HG03025 (cell line): ENCODE measurements at regions not wholly inside any gene's neighbourhood (a gene's known extent, or its start where the extent isn't known, plus 50 kb on each side); places are given as distances from the start of the nearest gene placed in this dataset.

Experiments
- ATAC-seq: cut with Tn5 transposase; IDR thresholded peaks from one replicate; pipeline ENCODE4 v1.9.1; 2021; ENCODE audit warnings: mild to moderate bottlenecking, moderate library complexity; ENCODE audit not compliant: unreplicated experiment, low FRiP score

- no peak for ATAC-seq
Observed at GRCh38 chr2:242020196-242021004, 150.9 kb downstream of the RTP5 start.

- ATAC-seq = no peak
Observed at GRCh38 chr2:242022550-242023290, 153.2 kb downstream of the RTP5 start.

GRCh38 chr2:242024751-242025355, 155.3 kb downstream of the RTP5 start:
- ATAC-seq = no peak

DNA sequence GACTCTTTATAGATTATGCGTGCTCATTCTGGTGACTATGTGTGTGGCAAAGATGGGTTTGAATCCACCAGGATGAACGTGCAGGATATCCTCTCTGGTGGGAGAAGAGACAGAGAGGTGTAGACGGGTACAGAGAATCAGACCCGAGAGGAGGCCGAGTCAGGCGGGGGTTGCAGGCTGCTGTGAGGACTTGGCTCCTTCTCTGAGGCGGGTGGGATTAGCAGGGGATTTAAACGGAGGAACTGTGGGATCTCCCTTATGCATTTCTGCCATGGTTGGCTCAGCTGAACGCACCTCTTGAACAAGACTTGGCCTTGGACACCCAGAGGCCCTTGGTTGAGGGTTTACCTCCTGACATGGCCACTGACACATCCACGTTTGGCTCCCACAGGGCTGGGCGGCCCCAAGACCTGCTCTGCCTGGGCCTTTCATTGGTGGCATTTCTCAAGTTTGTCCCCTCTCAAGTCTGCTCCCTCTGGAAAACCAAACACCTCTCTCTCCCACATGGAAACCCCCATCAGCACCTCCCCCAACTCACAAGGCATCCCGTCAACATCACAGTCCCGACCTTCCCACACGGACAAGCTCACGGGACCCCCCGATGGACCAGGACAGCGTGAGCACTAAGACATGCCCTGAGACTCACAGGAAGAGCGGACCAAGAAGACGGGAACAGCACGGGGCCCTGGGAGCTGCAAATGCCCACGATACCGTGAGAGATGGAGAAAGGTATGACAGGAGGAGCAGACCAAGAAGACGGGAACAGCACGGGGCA, 158.3 kb downstream of the RTP5 start:
- ATAC-seq = no peak

- ATAC-seq = no peak
Observed at GRCh38 chr2:242029422-242030225, 160.1 kb downstream of the RTP5 start.

GRCh38 chr2:242030226-242030575, 160.7 kb downstream of the RTP5 start:
- no peak for ATAC-seq

DNA sequence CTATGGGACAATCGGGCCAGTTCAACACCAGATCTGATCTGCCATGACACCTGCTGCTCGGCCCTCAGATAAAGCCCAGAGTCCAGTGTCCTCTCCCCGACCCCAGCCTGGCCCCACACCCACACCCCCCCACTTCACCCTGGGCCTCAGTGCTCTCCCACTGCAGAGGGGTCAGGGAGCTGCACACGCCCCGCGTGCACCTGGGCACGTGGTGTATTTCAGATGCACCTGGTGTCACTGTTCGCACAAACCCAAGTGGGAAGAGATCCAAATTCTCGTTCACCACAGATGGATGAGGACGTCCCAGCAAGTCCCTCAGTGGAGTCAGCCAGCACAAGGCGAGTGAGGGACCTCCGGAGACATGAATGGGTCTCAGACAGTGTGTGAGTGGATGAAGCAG, 161.3 kb downstream of the RTP5 start:
- no peak for ATAC-seq

DNA sequence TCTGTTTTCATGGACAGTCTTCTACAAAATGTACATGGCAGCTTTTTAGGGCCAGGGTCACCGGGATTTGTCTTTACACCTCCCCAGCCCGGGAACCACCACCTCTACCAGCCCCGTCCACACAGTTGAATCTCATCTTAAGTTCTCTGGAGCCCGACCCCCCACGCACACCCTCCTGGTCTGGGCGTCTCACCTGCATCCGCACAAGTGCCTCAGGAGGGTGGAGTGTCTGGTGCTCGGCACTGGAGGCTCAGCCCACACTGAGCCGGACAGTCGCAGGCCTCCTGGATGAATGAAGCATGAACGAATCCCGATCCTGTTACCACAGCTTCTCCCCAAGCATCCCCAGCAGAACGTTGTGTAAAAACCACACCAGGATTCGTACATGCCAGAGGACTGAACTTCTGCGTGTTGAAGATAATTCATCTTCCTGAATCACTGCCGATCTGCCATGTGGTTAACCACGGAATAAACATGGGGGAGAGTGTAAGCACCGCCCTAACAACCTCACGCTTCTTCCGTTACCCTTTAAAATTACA, 162.0 kb downstream of the RTP5 start:
- no peak for ATAC-seq

- no peak for ATAC-seq
Observed at GRCh38 chr2:242032780-242033656, 163.5 kb downstream of the RTP5 start.

DNA sequence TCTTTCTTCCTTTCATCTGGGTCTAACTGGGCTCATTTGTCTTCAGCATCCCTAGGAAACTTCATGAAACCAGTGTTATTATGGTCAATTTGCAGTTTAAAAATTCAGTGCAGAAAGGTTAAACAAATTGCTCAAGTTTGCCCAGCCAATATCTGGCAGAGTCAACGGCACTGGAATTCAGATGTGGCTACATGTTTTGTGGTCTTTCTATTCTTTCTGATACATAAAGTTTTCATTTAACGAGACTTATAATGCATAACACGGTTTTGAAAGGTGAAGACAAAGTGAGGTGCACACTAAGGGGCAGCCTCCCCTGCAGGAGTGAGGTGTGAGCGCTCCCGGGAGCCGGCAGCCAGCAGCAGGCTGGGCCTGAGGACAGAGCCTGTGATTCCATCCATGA, 164.6 kb downstream of the RTP5 start:
- no peak for ATAC-seq

DNA sequence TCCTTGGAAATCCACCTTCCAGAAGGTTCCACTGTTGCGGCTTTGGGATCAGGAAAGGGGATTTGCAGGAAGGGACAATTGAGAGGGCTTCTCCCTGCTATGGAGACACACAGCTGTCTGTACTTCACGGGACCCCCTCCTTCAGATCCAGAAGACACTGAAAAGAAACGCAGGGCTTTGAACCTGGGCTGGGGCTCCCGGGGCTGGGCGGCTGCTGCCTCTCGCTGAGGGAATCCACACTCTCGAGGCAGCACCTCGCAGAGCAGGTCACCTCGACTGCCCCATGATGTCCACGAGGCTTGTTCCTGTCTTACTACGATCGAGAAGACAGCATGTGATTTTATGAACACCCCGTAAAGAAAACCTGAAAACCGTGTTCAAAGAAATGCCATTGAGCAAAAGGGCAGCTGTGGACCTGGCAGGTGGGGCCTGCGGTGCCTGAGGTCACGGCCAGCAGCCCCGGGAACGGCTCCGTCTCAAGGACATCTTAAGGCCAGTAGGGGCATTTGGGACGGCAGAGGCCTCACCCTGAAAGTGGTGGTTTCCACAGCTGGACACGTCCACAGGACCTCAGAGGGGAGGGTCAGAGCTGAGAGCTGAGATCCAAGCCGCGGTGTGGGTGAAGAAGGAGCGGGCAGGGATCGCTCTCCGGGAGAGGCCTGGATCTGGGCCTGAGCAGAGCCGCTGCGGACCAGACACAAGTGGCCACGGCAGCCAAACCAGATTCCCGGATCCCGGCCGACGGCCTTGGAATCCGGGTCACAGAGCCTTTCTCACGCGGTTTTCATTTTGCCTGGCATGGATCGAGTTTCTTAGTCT, 165.7 kb downstream of the RTP5 start:
- no peak for ATAC-seq

DNA sequence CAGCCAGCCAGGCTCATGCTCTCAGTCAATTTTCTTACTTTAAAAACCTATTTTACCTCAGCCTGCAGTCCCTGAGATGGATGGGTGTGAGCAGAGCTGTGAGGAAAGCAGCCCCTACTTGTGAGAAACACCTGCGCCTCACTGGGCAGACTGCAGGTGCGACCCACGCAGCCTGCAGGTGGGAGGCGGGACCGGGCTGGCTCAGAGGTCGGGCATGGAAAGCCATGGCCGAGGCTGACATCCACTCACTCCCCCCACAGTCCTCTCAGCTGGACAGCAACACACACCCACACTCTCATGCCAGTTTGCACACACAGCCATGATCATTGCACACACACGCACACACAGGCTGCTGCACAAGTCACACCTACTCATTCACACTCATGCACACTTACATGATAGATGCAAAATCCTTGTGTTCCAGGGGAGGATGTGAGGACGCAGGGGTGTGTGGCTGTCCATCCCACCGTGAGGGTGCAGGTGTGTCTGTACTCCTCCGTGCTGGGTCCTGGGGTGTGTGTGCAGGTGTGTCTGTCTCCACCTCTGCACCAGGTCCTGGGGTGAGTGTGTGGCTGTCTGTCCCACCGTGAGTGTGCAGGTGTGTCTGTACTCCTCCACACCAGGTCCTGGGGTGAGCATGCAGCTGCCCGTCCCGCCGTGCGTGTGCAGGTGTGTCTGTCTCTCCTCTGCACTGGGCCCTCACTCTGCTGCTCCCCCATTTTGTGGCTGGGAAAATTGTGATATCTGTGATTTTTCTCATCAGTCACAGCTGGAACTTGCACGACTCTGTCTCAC, 166.5 kb downstream of the RTP5 start:
- ATAC-seq = no peak

DNA sequence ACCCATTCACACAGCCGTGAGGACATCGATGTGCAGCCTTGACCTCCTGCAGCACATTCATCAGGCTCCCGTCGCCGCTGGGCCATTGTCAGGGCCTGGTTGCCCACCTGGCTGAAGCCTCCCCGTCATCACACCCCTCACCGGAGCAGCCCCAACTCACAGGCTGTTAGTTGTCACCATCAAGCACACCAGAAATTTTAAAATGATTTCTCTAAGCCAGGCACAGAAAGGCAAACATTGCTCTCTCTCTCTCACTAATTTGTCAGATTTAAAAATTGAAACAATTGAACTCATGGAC, 167.1 kb downstream of the RTP5 start:
- no peak for ATAC-seq

DNA sequence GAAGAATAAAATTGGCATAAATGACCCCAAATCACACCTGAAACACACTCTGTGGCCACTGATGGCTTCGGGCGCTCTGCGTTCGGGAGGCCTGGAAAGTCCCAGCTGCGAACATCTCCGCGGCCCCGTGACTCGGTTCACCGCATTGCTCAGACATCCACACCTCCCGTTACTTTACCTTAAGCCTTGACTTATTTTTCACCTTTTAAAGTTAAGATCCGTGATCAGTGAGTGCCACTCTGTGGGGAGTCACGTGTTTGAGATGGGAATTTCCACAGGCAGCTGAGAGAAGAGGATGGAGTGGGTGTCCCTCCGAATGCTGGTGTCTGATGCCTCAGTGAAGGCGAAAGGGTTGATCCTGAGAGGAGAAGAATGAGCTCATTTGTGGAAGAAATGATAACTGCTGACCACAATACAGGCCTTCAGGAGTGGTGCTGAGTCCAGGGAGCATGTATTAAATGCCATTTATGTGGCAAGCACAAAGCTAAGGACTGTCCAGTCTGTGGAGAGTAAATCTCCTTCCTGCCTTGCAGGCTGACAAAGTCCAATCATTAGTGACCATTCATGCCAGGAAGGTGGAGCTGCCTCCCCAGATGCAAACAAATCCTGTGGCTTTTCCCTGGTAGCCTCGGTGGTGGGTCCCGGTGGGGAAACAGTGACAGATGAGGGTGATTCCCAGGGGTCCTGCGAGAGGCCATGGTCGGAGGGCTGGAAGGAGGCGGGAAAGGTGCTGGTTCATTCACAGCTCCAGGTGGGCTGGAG, 168.8 kb downstream of the RTP5 start:
- no peak for ATAC-seq

DNA sequence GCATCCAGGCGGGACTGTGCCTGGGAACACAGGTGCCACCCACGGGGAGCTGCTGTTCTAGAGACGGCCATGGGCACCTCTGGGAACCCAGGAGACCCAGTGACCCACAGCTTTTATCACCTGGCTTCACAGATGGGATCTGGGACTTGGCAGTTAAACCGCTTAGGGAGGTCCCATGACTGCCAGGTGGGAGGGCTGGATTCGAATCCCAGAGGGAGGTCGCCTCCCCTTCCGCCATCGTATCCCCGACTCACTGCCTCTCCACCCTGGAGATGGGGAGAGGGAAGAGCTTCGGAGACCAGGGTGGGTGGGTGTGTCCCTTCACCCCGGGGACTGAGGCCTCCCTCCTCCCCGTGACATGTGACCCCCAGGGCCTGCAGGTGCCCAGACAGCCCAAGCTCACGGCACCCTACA, 169.4 kb downstream of the RTP5 start:
- ATAC-seq = no peak

DNA sequence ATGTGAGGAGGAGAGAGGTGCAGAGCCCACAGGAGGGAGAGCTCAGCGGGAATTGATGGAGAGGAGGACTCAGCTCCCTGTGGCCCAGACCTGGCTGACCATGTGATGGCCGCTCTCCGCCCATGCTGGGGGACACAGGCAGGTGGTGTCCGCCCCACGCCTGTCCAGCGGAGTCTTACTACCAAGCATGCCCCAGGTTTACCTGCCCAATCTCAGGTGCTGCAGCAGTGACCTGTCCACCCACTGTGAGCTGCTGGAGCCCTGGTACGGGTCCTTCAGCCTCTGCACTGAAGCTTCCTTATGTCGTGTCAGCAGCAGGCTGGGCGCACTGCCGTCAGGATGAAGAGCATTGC, 170.8 kb downstream of the RTP5 start:
- no peak for ATAC-seq

GRCh38 chr2:242040681-242041080, 171.2 kb downstream of the RTP5 start:
- ATAC-seq = no peak
